ENCODE measurements at regions not wholly inside any gene's neighbourhood (a gene's known extent, or its start where the extent isn't known, plus 50 kb on each side); places are given as distances from the start of the nearest gene placed in this dataset.

GRCh38 chr20:40869218-40870147, 159.1 kb upstream of the TOP1 start:
- Histone ChIP-seq H3K4me2 (ENCODE audit: insufficient read depth, low read length) (no peak overlapping the region), H3K4me3 (no peak overlapping the region), H3K9me3 (replicated peaks; ENCODE audit: control insufficient read depth, insufficient read depth, low read depth, low read length) (no peaks in the 10 kb centered on the region), H3K4me1 (replicated peaks in 1 of 2; ENCODE audit: control insufficient read depth in 2 of 2, insufficient read depth in 2 of 2, low read length in 2 of 2) (no peaks in the 10 kb centered on the region), H3K9me1 (ENCODE audit: control insufficient read depth, insufficient read depth, low read length) (no peaks in the 10 kb centered on the region), H4K20me1 (replicated peaks; ENCODE audit: control insufficient read depth, insufficient read depth, low read length) (no peaks in the 10 kb centered on the region; the same call in 1 of the 2 replicates), H3K36me3 (ENCODE audit: control insufficient read depth, insufficient read depth, low read length) (no peaks in the 10 kb centered on the region), H3K79me2 (ENCODE audit: control insufficient read depth, insufficient read depth, low read length) (no peaks in the 10 kb centered on the region), H3K27ac (ENCODE audit: extremely low read depth, low read depth, low read length) (no peak overlapping the region), H2AFZ (ENCODE audit: low read depth, low read length) (no peak overlapping the region), H3K9ac (ENCODE audit: insufficient read depth in 1 of 2, low read depth in 2 of 2, low read length in 2 of 2) (no peak overlapping the region), H3K27me3 (ENCODE audit: control insufficient read depth in 2 of 2, insufficient read depth in 2 of 2, low read length in 2 of 2) (peaks cover 0 to 16% of the 10 kb centered on the region in 2 experiments; a peak in 1 of 5 replicates)
- ChIA-PET POLR2A (interaction anchor here (0.6 to 1.0 kb wide), 2 partner anchors 8 to 22 kb away, joined by 3 read pairs; no protein-coding TSS in a partner anchor), CTCF (ENCODE audit: low intra/inter-chr PET ratio) (no interaction called here)
- DNase-seq (ENCODE audit: extremely low read depth in 1 of 4, low spot score in 3 of 4) (no peak), ATAC-seq (no peak), FAIRE-seq (no peak)
- WGBS (ENCODE audit: insufficient coverage, low coverage, missing lambda C conversion rate): 6% methylated on average over 12 of the region's 12 CpGs
- intact Hi-C loops (cut with micrococcal nuclease): no loop called here
- TF ChIP-seq RBM22 (IDR thresholded peaks at IDR 0.05; ENCODE audit: low read depth, low read length, poor library complexity, severe bottlenecking) (no peak), C11orf30 (IDR thresholded peaks at IDR 0.05; ENCODE audit: low read depth) (no peak), SRSF7 (optimal IDR thresholded peaks at IDR 0.05; ENCODE audit: low read depth, low read length) (no peak), RFX5 (IDR thresholded peaks at IDR 0.05; ENCODE audit: low read depth, low read length) (no peak), PURB (CRISPR knock-in tag; IDR thresholded peaks at IDR 0.05; ENCODE audit: low read depth) (no peak), XRCC5 (IDR thresholded peaks at IDR 0.05; ENCODE audit: low read depth, low read length) (no peak), SMARCE1 (IDR thresholded peaks at IDR 0.05) (no peak), CBX2 (IDR thresholded peaks at IDR 0.05; ENCODE audit: insufficient read depth, low read length, poor library complexity, severe bottlenecking) (no peak), SRSF9 (IDR thresholded peaks at IDR 0.05; ENCODE audit: borderline replicate concordance, low read depth, low read length) (no peak), YY1 (IDR thresholded peaks at IDR 0.05; ENCODE audit: borderline replicate concordance in 1 of 3, control insufficient read depth in 1 of 3, extremely low read depth in 1 of 3, insufficient read depth in 3 of 3, insufficient read length in 1 of 3, insufficient replicate concordance in 2 of 3, low read depth in 1 of 3, low read length in 2 of 3) (no peak), ETV5 (CRISPR knock-in tag; IDR thresholded peaks at IDR 0.05; ENCODE audit: low read depth) (no peak), CEBPB (tag; IDR thresholded peaks at IDR 0.05) (no peak), E2F1 (CRISPR knock-in tag; IDR thresholded peaks at IDR 0.05) (no peak), ZNF668 (CRISPR knock-in tag; IDR thresholded peaks at IDR 0.05) (no peak), KHSRP (IDR thresholded peaks at IDR 0.05) (no peak), KDM2B (CRISPR knock-in tag; IDR thresholded peaks at IDR 0.05) (no peak), FOXM1 (IDR thresholded peaks at IDR 0.05; ENCODE audit: low read depth) (no peak), FOXM1 (CRISPR knock-in tag; IDR thresholded peaks at IDR 0.05; ENCODE audit: low read depth) (no peak)
- TF ChIP-seq, protein P1, sequence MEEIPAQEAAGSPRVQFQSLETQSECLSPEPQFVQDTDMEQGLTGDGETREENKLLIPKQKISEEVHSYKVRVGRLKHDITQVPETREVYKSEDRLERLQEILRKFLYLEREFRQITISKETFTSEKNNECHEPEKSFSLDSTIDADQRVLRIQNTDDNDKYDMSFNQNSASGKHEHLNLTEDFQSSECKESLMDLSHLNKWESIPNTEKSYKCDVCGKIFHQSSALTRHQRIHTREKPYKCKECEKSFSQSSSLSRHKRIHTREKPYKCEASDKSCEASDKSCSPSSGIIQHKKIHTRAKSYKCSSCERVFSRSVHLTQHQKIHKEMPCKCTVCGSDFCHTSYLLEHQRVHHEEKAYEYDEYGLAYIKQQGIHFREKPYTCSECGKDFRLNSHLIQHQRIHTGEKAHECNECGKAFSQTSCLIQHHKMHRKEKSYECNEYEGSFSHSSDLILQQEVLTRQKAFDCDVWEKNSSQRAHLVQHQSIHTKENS (CRISPR knock-in tag; IDR thresholded peaks at IDR 0.05): no peak
- TF ChIP-seq, protein P2, sequence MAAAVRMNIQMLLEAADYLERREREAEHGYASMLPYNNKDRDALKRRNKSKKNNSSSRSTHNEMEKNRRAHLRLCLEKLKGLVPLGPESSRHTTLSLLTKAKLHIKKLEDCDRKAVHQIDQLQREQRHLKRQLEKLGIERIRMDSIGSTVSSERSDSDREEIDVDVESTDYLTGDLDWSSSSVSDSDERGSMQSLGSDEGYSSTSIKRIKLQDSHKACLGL (CRISPR knock-in tag; IDR thresholded peaks at IDR 0.05; ENCODE audit: borderline replicate concordance, poor library complexity, severe bottlenecking): no peak
- BruUV-seq (replicated peaks): no TSS peak
- in situ Hi-C loops (cut with MboI): no loop called here

Measured in K562 (cell line).